HG03060 (cell line): ENCODE measurements at regions not wholly inside any gene's neighbourhood (a gene's known extent, or its start where the extent isn't known, plus 50 kb on each side); places are given as distances from the start of the nearest gene placed in this dataset.
"Not testable (repeated sequence)": the region's sequence is repeated elsewhere in the genome, so short reads cannot be mapped to it uniquely, and the experiment has no call there.

ENCODE experiments used
- ATAC-seq: cut with Tn5 transposase; IDR thresholded peaks from one replicate; pipeline ENCODE4 v1.9.1; 2021; ENCODE audit warnings: low read depth, moderate number of reproducible peaks; ENCODE audit not compliant: unreplicated experiment

- ATAC-seq: no peak
These were observed 165.1 kb downstream of the ANKRD7 start for GRCh38 chr7:118389629-118390028.

GRCh38 chr7:118404211-118404610 lies 179.7 kb downstream of the ANKRD7 start:
- ATAC-seq: no peak

GRCh38 chr7:118418433-118418832 lies 193.9 kb downstream of the ANKRD7 start:
- no peak for ATAC-seq

GRCh38 chr7:118420888-118421287 lies 196.4 kb downstream of the ANKRD7 start:
- no peak for ATAC-seq

- ATAC-seq: no peak
These were observed 204.6 kb downstream of the ANKRD7 start for GRCh38 chr7:118429141-118429540.

- no peak for ATAC-seq
These were observed 212.2 kb downstream of the ANKRD7 start for GRCh38 chr7:118436663-118437062.

- ATAC-seq: not testable (repeated sequence)
These were observed 224.5 kb downstream of the ANKRD7 start for GRCh38 chr7:118449030-118449429.

GRCh38 chr7:118449797-118450567 lies 225.5 kb downstream of the ANKRD7 start:
- ATAC-seq: no peak

GRCh38 chr7:118452128-118452527 lies 227.6 kb downstream of the ANKRD7 start:
- no peak for ATAC-seq

- no peak for ATAC-seq
These were observed 242.9 kb downstream of the ANKRD7 start for GRCh38 chr7:118467381-118467780.

- no peak for ATAC-seq
These were observed 248.1 kb downstream of the ANKRD7 start for GRCh38 chr7:118472581-118472980.

GRCh38 chr7:118473271-118473670 lies 248.8 kb downstream of the ANKRD7 start:
- no peak for ATAC-seq

GRCh38 chr7:118476036-118476435 lies 251.5 kb downstream of the ANKRD7 start:
- ATAC-seq: no peak

GRCh38 chr7:118477036-118477435 lies 252.5 kb downstream of the ANKRD7 start:
- ATAC-seq: no peak

GRCh38 chr7:118478236-118478635 lies 253.7 kb downstream of the ANKRD7 start:
- ATAC-seq: no peak

GRCh38 chr7:118478931-118479330 lies 254.4 kb downstream of the ANKRD7 start:
- no peak for ATAC-seq

GRCh38 chr7:118492466-118492865 lies 268.0 kb downstream of the ANKRD7 start:
- ATAC-seq: no peak

- ATAC-seq: no peak
These were observed 271.7 kb downstream of the ANKRD7 start for GRCh38 chr7:118496138-118496644.

- ATAC-seq: no peak
These were observed 277.7 kb downstream of the ANKRD7 start for GRCh38 chr7:118502235-118502634.

- no peak for ATAC-seq
These were observed 286.6 kb downstream of the ANKRD7 start for GRCh38 chr7:118511146-118511545.

GRCh38 chr7:118517275-118517674 lies 292.8 kb downstream of the ANKRD7 start:
- no peak for ATAC-seq

GRCh38 chr7:118525020-118525419 lies 300.5 kb downstream of the ANKRD7 start:
- no peak for ATAC-seq
